NCI-H226 (cell line): ENCODE measurements at regions not wholly inside any gene's neighbourhood (a gene's known extent, or its start where the extent isn't known, plus 50 kb on each side); places are given as distances from the start of the nearest gene placed in this dataset.
A peak's percentile ranks its signal among the peaks of the same experiment; 100 is the strongest.
"Not testable (repeated sequence)": the region's sequence is repeated elsewhere in the genome, so short reads cannot be mapped to it uniquely, and the experiment has no call there.

Source experiments
- DNase-seq: peaks from one replicate; pipeline ENCODE4 v3.0.0-alpha.2; 2015

GRCh38 chr4:103412646-103413045 is 214.5 kb upstream of the CENPE start:
- DNase-seq = not testable (repeated sequence)

DNA sequence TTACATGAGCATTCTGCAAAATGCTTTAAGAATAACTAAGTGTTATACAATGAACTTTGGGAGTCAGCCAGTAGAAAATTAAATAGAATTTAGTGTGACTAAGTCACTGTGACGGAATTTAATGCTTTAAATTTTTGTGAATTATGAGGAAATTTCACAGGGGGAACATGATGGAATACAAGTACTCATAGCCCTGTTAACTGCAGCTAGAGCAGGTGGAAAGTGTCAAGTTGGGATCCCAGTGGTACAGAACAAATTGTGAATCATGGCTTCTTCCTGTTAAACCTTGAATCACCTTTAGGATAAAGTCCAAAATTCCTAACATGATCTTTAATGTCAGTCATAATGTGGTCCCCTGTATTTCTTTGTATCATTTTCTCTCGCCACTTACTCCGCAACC is 212.2 kb upstream of the CENPE start:
- DNase-seq = no peak

DNA sequence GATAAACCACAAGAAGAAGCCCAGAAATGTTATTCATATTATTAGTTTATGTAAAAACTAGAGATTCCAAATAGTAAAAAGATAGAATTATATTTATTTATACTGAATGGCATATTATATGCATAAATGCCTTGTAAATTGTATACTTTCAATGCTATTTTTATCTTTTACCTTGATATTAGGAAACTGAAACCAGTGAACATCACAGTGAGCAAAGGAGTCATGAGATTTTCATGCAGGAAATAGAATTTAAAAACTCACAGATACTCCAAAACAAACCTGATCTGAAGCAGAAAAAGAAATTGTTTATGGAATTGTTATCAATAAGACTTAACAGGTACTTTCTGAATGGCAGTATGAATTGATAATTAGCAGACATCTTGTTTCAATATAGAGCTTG is 207.3 kb upstream of the CENPE start:
- no peak for DNase-seq

DNA sequence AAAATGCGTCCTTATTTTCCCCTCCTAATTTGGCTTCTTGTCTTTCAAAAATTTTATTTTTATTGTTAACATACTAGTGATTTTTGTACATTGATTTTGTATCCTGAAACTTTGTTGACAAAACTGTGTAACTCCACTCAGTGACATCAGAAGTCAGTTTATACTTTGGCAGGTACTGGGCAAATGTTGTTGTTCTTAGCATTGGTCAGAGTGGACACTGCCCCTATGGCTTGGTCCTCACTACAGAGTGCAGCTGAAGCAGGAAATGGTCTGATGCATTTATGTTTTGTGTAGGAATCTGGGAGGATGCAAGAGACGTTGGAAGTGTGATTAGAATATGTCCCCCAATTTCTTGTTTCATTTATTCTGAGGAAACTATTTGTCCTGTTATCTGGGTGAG is 205.5 kb upstream of the CENPE start:
- no peak for DNase-seq

GRCh38 chr4:103402198-103402597 is 204.1 kb upstream of the CENPE start:
- DNase-seq = no peak

DNA sequence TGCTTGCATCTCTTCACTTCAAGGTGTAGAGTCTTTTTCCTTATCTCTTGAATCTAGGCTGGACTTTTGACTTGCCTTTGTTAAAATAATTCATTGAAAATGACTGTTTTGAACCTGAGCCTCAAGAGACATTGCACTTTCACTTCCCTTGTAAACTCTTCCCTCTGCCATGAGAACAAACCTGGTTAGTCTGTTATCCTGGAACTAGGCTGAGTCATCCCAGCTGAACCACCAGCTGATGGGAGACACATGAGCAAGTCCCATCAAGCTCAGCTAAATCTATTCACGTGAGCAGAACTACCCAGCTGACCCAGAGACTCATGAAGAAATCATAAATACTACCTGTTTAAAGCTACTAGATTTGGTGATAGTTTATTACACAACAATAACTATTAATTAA is 202.3 kb upstream of the CENPE start:
- DNase-seq = no peak

- DNase-seq = no peak
Observed at GRCh38 chr4:103397541-103397940, 199.4 kb upstream of the CENPE start.

- not testable (repeated sequence) for DNase-seq
Observed at GRCh38 chr4:103387508-103388011, 189.4 kb upstream of the CENPE start.

DNA sequence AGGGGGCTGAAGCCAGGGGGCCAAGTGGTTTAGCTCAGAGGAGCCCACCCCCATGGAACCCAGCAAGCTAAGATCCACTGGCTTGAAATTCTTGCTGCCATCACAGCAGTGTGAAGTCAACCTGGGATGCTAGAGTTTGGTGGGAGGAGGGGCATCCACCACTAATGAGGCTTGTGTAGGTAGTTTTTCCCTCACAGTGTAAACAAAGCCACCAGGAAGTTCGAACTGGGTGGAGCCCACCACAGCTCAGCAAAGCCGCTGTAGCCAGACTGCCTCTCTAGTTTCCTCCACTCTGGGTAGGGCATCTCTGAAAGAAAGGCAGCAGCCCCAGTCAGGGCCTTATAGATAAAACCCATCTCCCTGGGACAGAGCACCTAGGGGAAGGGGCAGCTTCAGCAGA is 187.4 kb upstream of the CENPE start:
- not testable (repeated sequence) for DNase-seq

DNA sequence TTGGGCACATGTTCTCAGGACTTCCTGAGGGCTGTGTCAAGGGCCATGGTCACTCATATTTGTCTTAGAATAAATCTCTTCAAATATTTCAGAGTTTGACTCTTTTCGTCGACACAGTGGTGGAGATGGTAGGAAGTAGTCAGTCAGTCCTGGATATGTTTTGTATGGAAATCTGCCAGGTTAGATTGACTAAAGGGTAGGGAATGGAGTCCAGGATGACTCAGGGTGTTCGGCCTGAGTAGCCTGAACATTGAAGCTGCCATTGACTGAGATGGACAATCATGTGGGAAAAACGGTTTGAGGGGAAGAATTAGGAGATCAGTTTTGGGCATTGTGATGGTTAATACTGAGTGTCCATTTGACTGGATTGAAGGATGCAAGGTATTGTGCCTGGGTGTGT is 177.1 kb upstream of the CENPE start:
- peak; percentile 51 for DNase-seq

DNA sequence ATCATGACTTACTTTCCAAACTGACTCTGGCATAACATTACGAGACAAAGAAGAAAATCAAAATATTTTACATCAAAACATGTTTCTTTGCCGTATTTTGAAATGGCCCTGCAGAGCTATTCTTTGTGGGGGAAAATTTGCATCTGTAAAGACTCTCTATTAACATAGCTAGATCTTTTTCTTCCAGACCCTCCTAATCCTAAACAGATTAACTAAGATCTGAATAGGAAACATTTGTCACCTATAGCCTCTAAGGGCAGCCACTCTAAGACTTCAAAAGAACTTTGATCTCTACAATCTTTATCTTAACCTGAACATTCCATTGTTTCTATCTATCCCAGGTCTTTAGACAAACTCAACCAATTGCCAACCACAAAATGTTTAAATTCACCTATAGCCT is 176.6 kb upstream of the CENPE start:
- no peak for DNase-seq

- no peak for DNase-seq
Observed at GRCh38 chr4:103374306-103374705, 176.2 kb upstream of the CENPE start.

DNA sequence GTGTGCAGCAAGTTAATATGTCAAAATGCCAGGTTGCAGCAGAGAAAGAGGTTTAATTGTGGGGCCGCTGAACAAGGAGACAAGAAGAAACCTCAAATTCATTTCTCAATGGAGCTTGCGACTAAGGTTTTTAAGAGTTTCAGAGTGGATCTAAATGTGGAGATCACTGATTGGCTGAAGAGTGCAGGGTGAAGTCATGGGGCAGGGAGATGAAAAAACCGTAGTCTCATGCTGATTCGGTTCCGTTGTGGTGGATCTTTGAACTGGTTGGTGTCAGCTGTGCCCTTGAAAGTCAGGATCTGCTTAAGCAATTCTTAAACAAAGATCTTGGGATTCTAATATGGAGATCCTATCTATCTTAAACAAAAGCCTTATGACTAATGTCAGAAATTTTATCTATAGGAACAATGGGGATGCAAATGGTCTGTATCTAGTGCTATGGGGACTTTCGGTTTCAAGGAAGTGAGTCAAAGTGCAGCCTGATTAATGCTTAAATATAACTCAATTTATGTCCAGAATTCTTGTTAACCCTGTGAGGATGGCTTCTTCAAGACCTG is 173.9 kb upstream of the CENPE start:
- DNase-seq = no peak

- DNase-seq = no peak
Observed at GRCh38 chr4:103370336-103370735, 172.2 kb upstream of the CENPE start.

DNA sequence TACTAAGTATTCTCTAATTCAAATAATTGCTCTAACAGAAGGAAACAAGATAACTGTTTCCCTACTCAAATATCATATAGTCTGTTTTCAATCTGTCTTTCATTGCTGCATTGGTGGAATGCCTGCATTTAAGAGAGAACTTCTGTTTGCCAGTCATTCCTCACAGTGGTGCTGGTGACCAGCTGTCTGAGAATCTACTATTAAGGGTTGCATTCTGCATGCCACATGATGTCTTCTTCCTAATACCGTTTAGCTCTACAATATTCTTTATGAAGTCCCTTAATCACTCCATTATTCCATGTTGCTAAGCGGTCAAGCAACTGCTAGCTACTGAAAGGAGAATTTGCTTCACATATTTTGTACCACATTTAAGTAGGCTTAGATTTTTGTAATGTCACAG is 167.1 kb upstream of the CENPE start:
- DNase-seq = no peak

- DNase-seq = no peak
Observed at GRCh38 chr4:103364083-103364482, 165.9 kb upstream of the CENPE start.

GRCh38 chr4:103361926-103362325 is 163.8 kb upstream of the CENPE start:
- no peak for DNase-seq

DNA sequence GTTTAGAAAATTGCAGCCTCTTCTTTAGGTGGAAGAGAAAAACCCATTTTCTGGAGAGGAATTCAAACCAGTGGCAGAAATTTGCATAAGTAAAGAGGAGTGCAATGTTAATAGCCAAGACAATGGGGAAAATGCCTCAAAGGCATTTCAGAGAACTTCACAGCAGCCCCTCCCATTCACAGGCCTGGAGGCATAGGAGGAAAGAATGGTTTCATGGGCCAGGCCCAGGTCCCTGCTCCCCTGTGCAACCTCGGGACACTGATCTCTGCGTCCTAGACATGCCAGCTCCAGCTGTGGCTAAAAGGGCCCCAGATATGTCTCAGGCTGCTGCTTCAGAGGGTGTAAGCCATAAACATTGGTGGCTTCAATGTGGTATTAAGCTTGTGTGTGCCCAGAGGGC is 161.8 kb upstream of the CENPE start:
- DNase-seq = no peak

DNA sequence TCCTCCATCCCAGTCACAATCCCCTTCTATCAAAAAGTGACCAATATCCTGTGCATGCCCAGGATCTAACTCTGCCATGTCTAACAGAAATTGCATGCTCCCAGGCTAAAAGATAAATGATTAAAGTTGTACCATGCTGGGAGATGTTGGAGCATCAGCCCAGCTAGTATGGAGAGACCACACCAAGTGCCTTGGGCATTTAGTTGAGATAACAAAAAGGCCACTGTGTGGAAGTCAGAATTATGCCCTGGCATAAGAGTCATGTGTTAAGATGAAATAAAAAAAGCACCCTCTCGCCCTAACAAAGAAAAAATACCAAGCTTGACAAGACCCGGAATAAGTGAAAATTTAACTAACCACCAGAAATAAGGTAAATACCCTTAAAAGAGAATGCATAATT is 155.9 kb upstream of the CENPE start:
- DNase-seq = no peak

- DNase-seq = no peak
Observed at GRCh38 chr4:103329642-103330041, 131.5 kb upstream of the CENPE start.

DNA sequence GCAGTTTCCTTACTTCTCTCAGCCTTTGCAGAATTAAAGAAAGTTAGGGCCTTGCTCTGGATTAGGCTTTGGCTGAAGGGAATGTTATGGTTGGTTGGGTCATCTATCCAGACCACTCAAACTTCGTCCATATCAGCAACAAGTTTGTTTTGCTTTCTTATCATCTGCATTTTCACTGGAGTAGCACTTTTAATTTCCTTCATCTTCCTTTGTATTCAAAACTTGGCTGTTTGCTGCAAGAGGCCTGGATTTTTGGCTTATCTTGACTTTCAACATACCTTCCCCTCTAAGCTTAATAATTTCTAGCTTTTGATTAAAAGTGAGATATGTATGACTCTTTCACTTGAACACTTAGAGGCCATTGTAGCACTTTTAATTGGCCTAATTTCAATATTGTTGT is 126.7 kb upstream of the CENPE start:
- no peak for DNase-seq

GRCh38 chr4:103318327-103318726 is 120.2 kb upstream of the CENPE start:
- DNase-seq = no peak

GRCh38 chr4:103308248-103308561 is 110.1 kb upstream of the CENPE start:
- no peak for DNase-seq

- no peak for DNase-seq
Observed at GRCh38 chr4:103307453-103308247, 109.5 kb upstream of the CENPE start.

- DNase-seq = no peak
Observed at GRCh38 chr4:103306870-103307375, 108.8 kb upstream of the CENPE start.
